H1 (cell line): ENCODE measurements at regions not wholly inside any gene's neighbourhood (a gene's known extent, or its start where the extent isn't known, plus 50 kb on each side); places are given as distances from the start of the nearest gene placed in this dataset.

Experiments used
- ATF3 ChIP-seq: IDR thresholded peaks from 2 replicates; pipeline ENCODE4 v1.6.1; 2011; ENCODE audit warnings: low read depth, mild to moderate bottlenecking, low read length; ENCODE audit not compliant: insufficient read depth
- CHD2 ChIP-seq: IDR thresholded peaks from 2 replicates; pipeline ENCODE4 v1.6.1; 2012; ENCODE audit warnings: low read length, improper control_type of control experiment
- CHD7 ChIP-seq: fragments of 300-600 bp; sonication (generic); IDR thresholded peaks from 2 replicates; pipeline ENCODE4 v1.7.1; 2012; ENCODE audit warnings: low read length, moderate library complexity, mild to moderate bottlenecking, inconsistent platforms; ENCODE audit not compliant: insufficient replicate concordance
- HDAC6 ChIP-seq: IDR thresholded peaks from one replicate; pipeline ENCODE4 v1.7.1; 2012; ENCODE audit warnings: low read depth, mild to moderate bottlenecking, inconsistent platforms, low read length, moderate library complexity
- JUN ChIP-seq: IDR thresholded peaks from 2 replicates; pipeline ENCODE4 v1.6.1; 2011; ENCODE audit warnings: low read depth, mild to moderate bottlenecking, improper control_type of control experiment, low read length
- SIRT6 ChIP-seq: IDR thresholded peaks from one replicate; pipeline ENCODE4 v1.7.1; 2012; ENCODE audit warnings: low read length, inconsistent platforms
- SP1 ChIP-seq: IDR thresholded peaks from 2 replicates; pipeline ENCODE4 v1.6.1; 2011; ENCODE audit warnings: low read depth, low read length

GRCh38 chr17:37796076-37796475, 51.2 kb upstream of the HNF1B start (continued):
- TF ChIP-seq CHD7 = no peak
- no peak for TF ChIP-seq HDAC6
- TF ChIP-seq SIRT6 = no peak
- no peak for TF ChIP-seq CHD2
- TF ChIP-seq SP1 = no peak
- TF ChIP-seq ATF3 = no peak
- TF ChIP-seq JUN = no peak
